Progenitor cell of endocrine pancreas (in vitro differentiated cells): ENCODE measurements at regions not wholly inside any gene's neighbourhood (a gene's known extent, or its start where the extent isn't known, plus 50 kb on each side); places are given as distances from the start of the nearest gene placed in this dataset.

Experiments used
- DNase-seq: peaks from one replicate; pipeline ENCODE4 v3.0.0; 2021; ENCODE audit warnings: low spot score; ENCODE audit not compliant: unreplicated experiment
- H3K27ac Mint-ChIP-seq: 2 replicates; pipeline ENCODE4 v1.8.0; 2021; ENCODE audit warnings: mild to moderate bottlenecking, moderate library complexity, mixed read lengths
- H3K27me3 Mint-ChIP-seq: 2 replicates; pipeline ENCODE4 v1.8.0; 2021; ENCODE audit warnings: mixed read lengths
- H3K36me3 Mint-ChIP-seq: 2 replicates; pipeline ENCODE4 v1.8.0; 2022; ENCODE audit warnings: mixed read lengths; ENCODE audit not compliant: insufficient read depth
- H3K4me1 Mint-ChIP-seq: 2 replicates; pipeline ENCODE4 v1.8.0; 2021; ENCODE audit warnings: low read depth, mixed read lengths
- H3K4me3 Mint-ChIP-seq: 2 replicates; pipeline ENCODE4 v1.8.0; 2021; ENCODE audit warnings: low read depth, mild to moderate bottlenecking, moderate library complexity, mixed read lengths
- H3K9me3 Mint-ChIP-seq: 2 replicates; pipeline ENCODE4 v1.8.0; 2021; ENCODE audit warnings: low read depth, mixed read lengths
- CTCF ChIP-seq: fragments of 200-600 bp; sonication (generic); IDR thresholded peaks from one replicate; pipeline ENCODE4 v1.5.0; 2021; ENCODE audit warnings: antibody characterized with exemption, mild to moderate bottlenecking; ENCODE audit not compliant: unreplicated experiment

GRCh38 chr14:50052517-50052916 is 63.9 kb downstream of the VCPKMT start:
- no peaks in the 10 kb centered on the region for H3K36me3 Mint-ChIP-seq
- H3K9me3 Mint-ChIP-seq = no peaks in the 10 kb centered on the region
- no peaks in the 10 kb centered on the region for H3K4me1 Mint-ChIP-seq
- H3K4me3 Mint-ChIP-seq = no peak overlapping the region
- TF ChIP-seq CTCF = no peak
- H3K27me3 Mint-ChIP-seq = peaks cover 3% of the 10 kb centered on the region
- no peak for DNase-seq
- H3K27ac Mint-ChIP-seq = peak overlapping the region; percentile 11

GRCh38 chr14:50053935-50054334 is 62.4 kb downstream of the VCPKMT start:
- Mint-ChIP-seq H3K9me3 (no peaks in the 10 kb centered on the region), H3K4me1 (no peaks in the 10 kb centered on the region), H3K27me3 (peaks cover 3% of the 10 kb centered on the region), H3K36me3 (no peaks in the 10 kb centered on the region), H3K27ac (no peak overlapping the region), H3K4me3 (no peak overlapping the region)
- TF ChIP-seq CTCF = no peak
- DNase-seq = no peak

GRCh38 chr14:50055461-50056228 is 60.7 kb downstream of the VCPKMT start:
- no peak for DNase-seq
- H3K4me3 Mint-ChIP-seq = no peak overlapping the region
- no peak for TF ChIP-seq CTCF
- no peaks in the 10 kb centered on the region for H3K36me3 Mint-ChIP-seq
- peaks cover 10% of the 10 kb centered on the region for H3K4me1 Mint-ChIP-seq
- H3K27ac Mint-ChIP-seq = no peak overlapping the region
- no peaks in the 10 kb centered on the region for H3K9me3 Mint-ChIP-seq
- H3K27me3 Mint-ChIP-seq = peaks cover 3% of the 10 kb centered on the region

- H3K27me3 Mint-ChIP-seq = peaks cover 3% of the 10 kb centered on the region
- no peak overlapping the region for H3K27ac Mint-ChIP-seq
- no peak for TF ChIP-seq CTCF
- H3K4me3 Mint-ChIP-seq = no peak overlapping the region
- no peaks in the 10 kb centered on the region for H3K9me3 Mint-ChIP-seq
- DNase-seq = no peak
- peaks cover 17% of the 10 kb centered on the region for H3K4me1 Mint-ChIP-seq
- H3K36me3 Mint-ChIP-seq = no peaks in the 10 kb centered on the region
Measured at GRCh38 chr14:50056435-50056834, 59.9 kb downstream of the VCPKMT start.

- H3K27me3 Mint-ChIP-seq = peaks cover 3% of the 10 kb centered on the region
- no peak overlapping the region for H3K4me3 Mint-ChIP-seq
- no peak for DNase-seq
- H3K36me3 Mint-ChIP-seq = no peaks in the 10 kb centered on the region
- H3K9me3 Mint-ChIP-seq = no peaks in the 10 kb centered on the region
- TF ChIP-seq CTCF = no peak
- H3K27ac Mint-ChIP-seq = no peak overlapping the region
- H3K4me1 Mint-ChIP-seq = peaks cover 23% of the 10 kb centered on the region
Measured at GRCh38 chr14:50057331-50057730, 59.0 kb downstream of the VCPKMT start.
